Activated CD8-positive, alpha-beta T cell treated with anti-CD3 and anti-CD28 coated beads, Interleukin-2, amount 10 ng/mL, durations not matched to agents 7 days and 5 days (primary cell): ENCODE measurements at regions not wholly inside any gene's neighbourhood (a gene's known extent, or its start where the extent isn't known, plus 50 kb on each side); places are given as distances from the start of the nearest gene placed in this dataset.

Source experiments
- ATAC-seq: fragments of 150-1000 bp; cut with Tn5 transposase; one replicate; pipeline ENCODE4 v1.10.0; 2021; ENCODE audit warnings: moderate library complexity
- CTCF ChIA-PET: fragments of 350-600 bp; sonication (Branson Sonifier 250); formaldehyde crosslinking; loops from one replicate; lab custom pipeline; 2021; ENCODE audit warnings: antibody characterized with exemption; lab: Charles Lee
- POLR2A ChIA-PET: fragments of 350-600 bp; sonication (Branson Sonifier 250); formaldehyde crosslinking; loops from one replicate; lab custom pipeline; 2021; ENCODE audit warnings: antibody characterized with exemption; lab: Charles Lee
- DNase-seq: peaks from one replicate; pipeline ENCODE4 v3.0.0-alpha.2; 2020
- H3K27ac Mint-ChIP-seq: one replicate; pipeline ENCODE4 v1.8.0; 2021; ENCODE audit warnings: mild to moderate bottlenecking, mixed read lengths
- H3K27me3 Mint-ChIP-seq: one replicate; pipeline ENCODE4 v1.8.0; 2021; ENCODE audit warnings: low read depth, mixed read lengths
- H3K36me3 Mint-ChIP-seq: one replicate; pipeline ENCODE4 v1.8.0; 2021; ENCODE audit warnings: low read depth, mixed read lengths
- H3K4me1 Mint-ChIP-seq: one replicate; pipeline ENCODE4 v1.8.0; 2021; ENCODE audit warnings: low read depth, mixed read lengths
- H3K4me3 Mint-ChIP-seq: one replicate; pipeline ENCODE4 v1.8.0; 2021; ENCODE audit warnings: mild to moderate bottlenecking, mixed read lengths
- H3K9me3 Mint-ChIP-seq: one replicate; pipeline ENCODE4 v1.8.0; 2022; ENCODE audit warnings: mixed read lengths; ENCODE audit not compliant: insufficient read depth

GRCh38 chr6:134733801-134734200 lies 216.1 kb downstream of the ALDH8A1 start:
- CTCF ChIA-PET, result no interaction called here
- Mint-ChIP-seq H3K9me3 (no peaks in the 10 kb centered on the region), H3K4me3 (no peak overlapping the region), H3K36me3 (no peaks in the 10 kb centered on the region), H3K27me3 (peaks cover 12% of the 10 kb centered on the region), H3K4me1 (no peaks in the 10 kb centered on the region), H3K27ac (no peak overlapping the region)
- no peak for DNase-seq
- no peak for ATAC-seq
- POLR2A ChIA-PET, result no interaction called here

- ChIA-PET POLR2A (no interaction called here), CTCF (no interaction called here)
- Mint-ChIP-seq H3K27ac (no peak overlapping the region), H3K4me3 (no peak overlapping the region), H3K36me3 (no peaks in the 10 kb centered on the region), H3K4me1 (no peaks in the 10 kb centered on the region), H3K9me3 (no peaks in the 10 kb centered on the region), H3K27me3 (peaks cover 8% of the 10 kb centered on the region)
- DNase-seq, result no peak
- ATAC-seq, result no peak
These were observed 217.1 kb downstream of the ALDH8A1 start for GRCh38 chr6:134732763-134733162.

- ATAC-seq (no peak), DNase-seq (no peak)
- no peaks in the 10 kb centered on the region for H3K4me1 Mint-ChIP-seq
- no peak overlapping the region for H3K27ac Mint-ChIP-seq
- CTCF ChIA-PET, result no interaction called here
- no peak overlapping the region for H3K4me3 Mint-ChIP-seq
- POLR2A ChIA-PET, result no interaction called here
- no peaks in the 10 kb centered on the region for H3K9me3 Mint-ChIP-seq
- peaks cover 8% of the 10 kb centered on the region for H3K27me3 Mint-ChIP-seq
- H3K36me3 Mint-ChIP-seq, result no peaks in the 10 kb centered on the region
These were observed 218.3 kb downstream of the ALDH8A1 start for GRCh38 chr6:134731615-134732014.

GRCh38 chr6:134730013-134730412 lies 219.9 kb downstream of the ALDH8A1 start:
- Mint-ChIP-seq H3K4me1 (no peaks in the 10 kb centered on the region), H3K9me3 (no peaks in the 10 kb centered on the region), H3K27ac (no peak overlapping the region), H3K27me3 (peaks cover 14% of the 10 kb centered on the region), H3K36me3 (no peaks in the 10 kb centered on the region), H3K4me3 (no peak overlapping the region)
- ATAC-seq, result no peak
- ChIA-PET POLR2A (no interaction called here), CTCF (no interaction called here)
- no peak for DNase-seq

GRCh38 chr6:134729561-134729960 lies 220.3 kb downstream of the ALDH8A1 start:
- Mint-ChIP-seq H3K4me3 (no peak overlapping the region), H3K27ac (no peak overlapping the region), H3K36me3 (no peaks in the 10 kb centered on the region), H3K9me3 (no peaks in the 10 kb centered on the region), H3K4me1 (no peaks in the 10 kb centered on the region), H3K27me3 (peaks cover 13% of the 10 kb centered on the region)
- no peak for ATAC-seq
- no peak for DNase-seq
- CTCF ChIA-PET, result no interaction called here
- POLR2A ChIA-PET, result no interaction called here

- DNase-seq (no peak), ATAC-seq (no peak)
- no peaks in the 10 kb centered on the region for H3K4me1 Mint-ChIP-seq
- CTCF ChIA-PET, result no interaction called here
- peaks cover 15% of the 10 kb centered on the region for H3K27me3 Mint-ChIP-seq
- H3K27ac Mint-ChIP-seq, result no peak overlapping the region
- POLR2A ChIA-PET, result no interaction called here
- no peak overlapping the region for H3K4me3 Mint-ChIP-seq
- H3K36me3 Mint-ChIP-seq, result no peaks in the 10 kb centered on the region
- no peaks in the 10 kb centered on the region for H3K9me3 Mint-ChIP-seq
These were observed 222.8 kb downstream of the ALDH8A1 start for GRCh38 chr6:134727081-134727480.

GRCh38 chr6:134725590-134725989 lies 224.3 kb downstream of the ALDH8A1 start:
- no peak for DNase-seq
- Mint-ChIP-seq H3K4me3 (no peak overlapping the region), H3K4me1 (no peaks in the 10 kb centered on the region), H3K36me3 (no peaks in the 10 kb centered on the region), H3K27me3 (peaks cover 16% of the 10 kb centered on the region), H3K9me3 (no peaks in the 10 kb centered on the region), H3K27ac (no peak overlapping the region)
- no peak for ATAC-seq
- ChIA-PET CTCF (no interaction called here), POLR2A (no interaction called here)

- ATAC-seq (no peak), DNase-seq (no peak)
- ChIA-PET POLR2A (no interaction called here), CTCF (no interaction called here)
- H3K9me3 Mint-ChIP-seq, result no peaks in the 10 kb centered on the region
- H3K27ac Mint-ChIP-seq, result no peak overlapping the region
- H3K4me1 Mint-ChIP-seq, result no peaks in the 10 kb centered on the region
- H3K36me3 Mint-ChIP-seq, result no peaks in the 10 kb centered on the region
- H3K27me3 Mint-ChIP-seq, result peaks cover 16% of the 10 kb centered on the region
- no peak overlapping the region for H3K4me3 Mint-ChIP-seq
These were observed 225.0 kb downstream of the ALDH8A1 start for GRCh38 chr6:134724771-134725340.

GRCh38 chr6:134723081-134723871 lies 226.6 kb downstream of the ALDH8A1 start:
- Mint-ChIP-seq H3K4me3 (no peak overlapping the region), H3K4me1 (no peaks in the 10 kb centered on the region), H3K36me3 (no peaks in the 10 kb centered on the region), H3K9me3 (no peaks in the 10 kb centered on the region), H3K27me3 (peaks cover 16% of the 10 kb centered on the region), H3K27ac (no peak overlapping the region)
- ChIA-PET CTCF (interaction anchor here (0.6 kb wide), 1 partner anchor 905 kb away, joined by 3 read pairs; no protein-coding TSS in a partner anchor), POLR2A (no interaction called here)
- ATAC-seq, result no peak
- DNase-seq, result no peak

- Mint-ChIP-seq H3K27me3 (peaks cover 13% of the 10 kb centered on the region), H3K36me3 (no peaks in the 10 kb centered on the region), H3K4me1 (no peaks in the 10 kb centered on the region), H3K9me3 (no peaks in the 10 kb centered on the region), H3K4me3 (no peak overlapping the region), H3K27ac (no peak overlapping the region)
- DNase-seq (no peak), ATAC-seq (no peak)
- ChIA-PET CTCF (interaction anchor here (0.6 kb wide), 1 partner anchor 218 kb away, joined by 3 read pairs; no protein-coding TSS in a partner anchor), POLR2A (no interaction called here)
These were observed 227.6 kb downstream of the ALDH8A1 start for GRCh38 chr6:134722200-134722870.

GRCh38 chr6:134721060-134721405 lies 228.9 kb downstream of the ALDH8A1 start:
- Mint-ChIP-seq H3K27me3 (peaks cover 9% of the 10 kb centered on the region), H3K36me3 (no peaks in the 10 kb centered on the region), H3K27ac (no peak overlapping the region), H3K9me3 (no peaks in the 10 kb centered on the region), H3K4me1 (no peaks in the 10 kb centered on the region), H3K4me3 (no peak overlapping the region)
- ATAC-seq (no peak), DNase-seq (no peak)
- ChIA-PET CTCF (no interaction called here), POLR2A (no interaction called here)

- H3K27ac Mint-ChIP-seq, result no peak overlapping the region
- H3K27me3 Mint-ChIP-seq, result peaks cover 6% of the 10 kb centered on the region
- DNase-seq (no peak), ATAC-seq (no peak)
- ChIA-PET CTCF (no interaction called here), POLR2A (no interaction called here)
- no peak overlapping the region for H3K4me3 Mint-ChIP-seq
- H3K9me3 Mint-ChIP-seq, result no peaks in the 10 kb centered on the region
- no peaks in the 10 kb centered on the region for H3K36me3 Mint-ChIP-seq
- no peaks in the 10 kb centered on the region for H3K4me1 Mint-ChIP-seq
These were observed 229.4 kb downstream of the ALDH8A1 start for GRCh38 chr6:134720353-134721059.
